Neural cell (in vitro differentiated cells): ENCODE measurements at regions not wholly inside any gene's neighbourhood (a gene's known extent, or its start where the extent isn't known, plus 50 kb on each side); places are given as distances from the start of the nearest gene placed in this dataset.

Experiments used
- CTCF ChIP-seq: fragments of 450-650 bp; IDR thresholded peaks from 2 replicates; pipeline ENCODE4 v1.5.1; 2014; ENCODE audit warnings: antibody characterized with exemption, mild to moderate bottlenecking, moderate library complexity; ENCODE audit not compliant: poor library complexity, severe bottlenecking
- EZH2 ChIP-seq: fragments of 200-600, 300-800 bp; shearing (Covaris generic), sonication (generic); IDR thresholded peaks from 2 replicates; pipeline ENCODE4 v1.6.1; 2014; ENCODE audit warnings: antibody characterized with exemption, low read length, borderline replicate concordance, mild to moderate bottlenecking; ENCODE audit not compliant: insufficient read depth, poor library complexity, severe bottlenecking
- POLR2AphosphoS5 ChIP-seq: IDR thresholded peaks from 2 replicates; pipeline ENCODE4 v1.6.1; 2012
- REST ChIP-seq: IDR thresholded peaks from 2 replicates; pipeline ENCODE4 v1.6.1; 2012; ENCODE audit warnings: borderline replicate concordance
- TAF1 ChIP-seq: IDR thresholded peaks from 2 replicates; pipeline ENCODE4 v1.6.1; 2012; ENCODE audit warnings: low read depth

GRCh38 chr2:228549441-228550007, 368.0 kb upstream of the SPHKAP start:
- no peak for TF ChIP-seq EZH2
- no peak for TF ChIP-seq TAF1
- TF ChIP-seq CTCF = no peak
- TF ChIP-seq REST = no peak
- no peak for TF ChIP-seq POLR2AphosphoS5
